ENCODE measurements at regions not wholly inside any gene's neighbourhood (a gene's known extent, or its start where the extent isn't known, plus 50 kb on each side); places are given as distances from the start of the nearest gene placed in this dataset.

- no peaks in the 10 kb centered on the region for H3K9me3 ChIP-seq (ENCODE audit: control insufficient read depth, low read length)
- no peak overlapping the region for H3K9ac ChIP-seq (ENCODE audit: extremely low read depth, low read length, poor library complexity, severe bottlenecking)
- no peak overlapping the region for H3K4me3 ChIP-seq (ENCODE audit: low read length)
- H3K27ac ChIP-seq (ENCODE audit: low read depth, low read length) = no peak overlapping the region
- WGBS, 2 experiments (ENCODE audit: insufficient coverage in 1 of 2, insufficient read length in 1 of 2) = 88 to 89% methylated on average over 3 of the region's 3 CpGs
- no peak overlapping the region for H3K27ac Mint-ChIP-seq
- no peaks in the 10 kb centered on the region for H3K36me3 ChIP-seq (ENCODE audit: control insufficient read depth, insufficient read depth, low read length)
- H3K4me3 Mint-ChIP-seq = no peak overlapping the region
- H3K27me3 ChIP-seq (ENCODE audit: control insufficient read depth, insufficient read depth, low read length, poor library complexity, severe bottlenecking) = no peaks in the 10 kb centered on the region
- peaks cover 11% of the 10 kb centered on the region for H3K27me3 Mint-ChIP-seq (ENCODE audit: insufficient read depth)
- H3K4me1 Mint-ChIP-seq = peaks cover 1% of the 10 kb centered on the region
- no peak for TF ChIP-seq CTCF (conservative IDR thresholded peaks at IDR 0.05)
- no peak for DNase-seq
- H3K4me1 ChIP-seq (ENCODE audit: control insufficient read depth, insufficient read depth, low read length) = no peaks in the 10 kb centered on the region
- no peaks in the 10 kb centered on the region for H3K36me3 Mint-ChIP-seq (ENCODE audit: low read depth)
- no peaks in the 10 kb centered on the region for H3K9me3 Mint-ChIP-seq
Measured at GRCh38 chr14:97058074-97058467, 260.9 kb downstream of the VRK1 start.

GRCh38 chr14:97058589-97058988 lies 261.4 kb downstream of the VRK1 start:
- Histone ChIP-seq H3K27ac (ENCODE audit: low read depth, low read length) (no peak overlapping the region), H3K9ac (ENCODE audit: extremely low read depth, low read length, poor library complexity, severe bottlenecking) (no peak overlapping the region), H3K9me3 (ENCODE audit: control insufficient read depth, low read length) (no peaks in the 10 kb centered on the region), H3K36me3 (ENCODE audit: control insufficient read depth, insufficient read depth, low read length) (no peaks in the 10 kb centered on the region), H3K27me3 (ENCODE audit: control insufficient read depth, insufficient read depth, low read length, poor library complexity, severe bottlenecking) (no peaks in the 10 kb centered on the region), H3K4me1 (ENCODE audit: control insufficient read depth, insufficient read depth, low read length) (no peaks in the 10 kb centered on the region), H3K4me3 (ENCODE audit: low read length) (no peak overlapping the region)
- H3K4me1 Mint-ChIP-seq = peaks cover 6% of the 10 kb centered on the region
- no peak overlapping the region for H3K4me3 Mint-ChIP-seq
- H3K9me3 Mint-ChIP-seq = no peaks in the 10 kb centered on the region
- no peak overlapping the region for H3K27ac Mint-ChIP-seq
- WGBS, 2 experiments (ENCODE audit: insufficient coverage in 1 of 2, insufficient read length in 1 of 2) = 95% methylated on average over 2 of the region's 2 CpGs; no CpG with 5 or more reads in 1 of the 2 experiments
- DNase-seq = no peak
- H3K36me3 Mint-ChIP-seq (ENCODE audit: low read depth) = no peaks in the 10 kb centered on the region
- TF ChIP-seq CTCF (conservative IDR thresholded peaks at IDR 0.05) = no peak
- H3K27me3 Mint-ChIP-seq (ENCODE audit: insufficient read depth) = peaks cover 12% of the 10 kb centered on the region

GRCh38 chr14:97061198-97061597 lies 264.0 kb downstream of the VRK1 start:
- no peak for TF ChIP-seq CTCF (conservative IDR thresholded peaks at IDR 0.05)
- no peak for DNase-seq
- no peaks in the 10 kb centered on the region for H3K36me3 Mint-ChIP-seq (ENCODE audit: low read depth)
- H3K4me3 ChIP-seq (ENCODE audit: low read length) = no peak overlapping the region
- H3K27me3 Mint-ChIP-seq (ENCODE audit: insufficient read depth) = peaks cover 33% of the 10 kb centered on the region
- H3K9me3 Mint-ChIP-seq = no peaks in the 10 kb centered on the region
- no peak overlapping the region for H3K9ac ChIP-seq (ENCODE audit: extremely low read depth, low read length, poor library complexity, severe bottlenecking)
- H3K4me1 Mint-ChIP-seq = peaks cover 8% of the 10 kb centered on the region
- no peak overlapping the region for H3K27ac ChIP-seq (ENCODE audit: low read depth, low read length)
- H3K27ac Mint-ChIP-seq = no peak overlapping the region
- no peaks in the 10 kb centered on the region for H3K36me3 ChIP-seq (ENCODE audit: control insufficient read depth, insufficient read depth, low read length)
- no peak overlapping the region for H3K4me3 Mint-ChIP-seq
- H3K27me3 ChIP-seq (ENCODE audit: control insufficient read depth, insufficient read depth, low read length, poor library complexity, severe bottlenecking) = peaks cover 6% of the 10 kb centered on the region
- H3K9me3 ChIP-seq (ENCODE audit: control insufficient read depth, low read length) = no peaks in the 10 kb centered on the region
- no peaks in the 10 kb centered on the region for H3K4me1 ChIP-seq (ENCODE audit: control insufficient read depth, insufficient read depth, low read length)
- WGBS, 2 experiments (ENCODE audit: insufficient coverage in 1 of 2, insufficient read length in 1 of 2) = 89 to 90% methylated on average over 14 of the region's 14 CpGs

Data from endodermal cell (in vitro differentiated cells).